HEK293T (cell line): ENCODE measurements at regions not wholly inside any gene's neighbourhood (a gene's known extent, or its start where the extent isn't known, plus 50 kb on each side); places are given as distances from the start of the nearest gene placed in this dataset.

Experiments used
- CTCF ChIA-PET: fragments of 350-600 bp; formaldehyde crosslinking; extraction: SDS; loops from one replicate; lab custom pipeline; 2021; ENCODE audit warnings: antibody characterized with exemption, inconsistent platforms; lab: Yijun Ruan, JAX
- POLR2A ChIA-PET: fragments of 350-600 bp; formaldehyde crosslinking; extraction: SDS; loops from one replicate; lab custom pipeline; 2020; ENCODE audit warnings: antibody characterized with exemption, inconsistent platforms; lab: Yijun Ruan, JAX
- DNase-seq: peaks from one replicate; pipeline ENCODE4 v3.0.0; 2012; ENCODE audit warnings: mixed read lengths; ENCODE audit errors: extremely low spot score
- ARNT ChIP-seq: fragments of 450-650 bp; IDR thresholded peaks from 2 replicates; pipeline ENCODE4 v1.6.1; 2017; ENCODE audit warnings: mild to moderate bottlenecking
- BHLHE40 ChIP-seq: fragments of 450-650 bp; IDR thresholded peaks from 2 replicates; pipeline ENCODE4 v1.6.1; 2016; ENCODE audit warnings: mild to moderate bottlenecking, moderate library complexity, borderline replicate concordance
- CTBP1 ChIP-seq: fragments of 450-650 bp; IDR thresholded peaks from 2 replicates; pipeline ENCODE4 v1.6.1; 2016; ENCODE audit warnings: borderline replicate concordance
- ELF4 ChIP-seq: fragments of 450-650 bp; IDR thresholded peaks from 2 replicates; pipeline ENCODE4 v1.6.1; 2017; ENCODE audit warnings: antibody characterized with exemption
- FOXA1 ChIP-seq: fragments of 450-650 bp; IDR thresholded peaks from 2 replicates; pipeline ENCODE4 v1.6.1; 2016; ENCODE audit warnings: mild to moderate bottlenecking
- FOXK2 ChIP-seq: fragments of 450-650 bp; IDR thresholded peaks from 2 replicates; pipeline ENCODE4 v1.6.1; 2016; ENCODE audit warnings: mild to moderate bottlenecking
- FOXM1 ChIP-seq: fragments of 450-650 bp; IDR thresholded peaks from 2 replicates; pipeline ENCODE4 v1.6.1; 2017; ENCODE audit warnings: mild to moderate bottlenecking, borderline replicate concordance
- HDGF ChIP-seq: fragments of 450-650 bp; IDR thresholded peaks from 2 replicates; pipeline ENCODE4 v1.6.1; 2017; ENCODE audit warnings: antibody characterized with exemption, borderline replicate concordance
- L3MBTL2 ChIP-seq: fragments of 450-650 bp; conservative IDR thresholded peaks from 2 replicates; pipeline ENCODE4 v1.6.1; 2016; ENCODE audit warnings: mild to moderate bottlenecking
- LEF1 ChIP-seq: fragments of 450-650 bp; IDR thresholded peaks from 2 replicates; pipeline ENCODE4 v1.6.1; 2017; ENCODE audit warnings: mild to moderate bottlenecking, borderline replicate concordance
- NFRKB ChIP-seq: fragments of 450-650 bp; IDR thresholded peaks from 2 replicates; pipeline ENCODE4 v1.6.1; 2016; ENCODE audit warnings: mild to moderate bottlenecking, moderate library complexity
- SP1 ChIP-seq: fragments of 450-650 bp; IDR thresholded peaks from 2 replicates; pipeline ENCODE4 v1.6.1; 2017
- SUZ12 ChIP-seq: fragments of 450-650 bp; IDR thresholded peaks from 2 replicates; pipeline ENCODE4 v1.6.1; 2016; ENCODE audit warnings: mild to moderate bottlenecking
- TARDBP ChIP-seq: fragments of 450-650 bp; IDR thresholded peaks from 2 replicates; pipeline ENCODE4 v1.6.1; 2016
- ZNF384 ChIP-seq: fragments of 450-650 bp; IDR thresholded peaks from 2 replicates; pipeline ENCODE4 v1.6.1; 2016
- TF ChIP-seq, protein P1 (sequence below): fragments of 450-650 bp; IDR thresholded peaks from 2 replicates; pipeline ENCODE4 v1.6.1; 2016

GRCh38 chr4:116020141-116020722 lies 906.8 kb upstream of the NDST4 start:
- POLR2A ChIA-PET = no interaction called here
- DNase-seq = no peak
- TF ChIP-seq ELF4 = no peak
- no peak for TF ChIP-seq FOXA1
- no peak for TF ChIP-seq BHLHE40
- no peak for TF ChIP-seq SP1
- TF ChIP-seq HDGF = no peak
- TF ChIP-seq L3MBTL2 = no peak
- TF ChIP-seq LEF1 = no peak
- no peak for TF ChIP-seq TARDBP
- TF ChIP-seq NFRKB = no peak
- no peak for TF ChIP-seq FOXK2
- no peak for TF ChIP-seq ARNT
- CTCF ChIA-PET = no interaction called here

- CTCF ChIA-PET = no interaction called here
- TF ChIP-seq L3MBTL2 = no peak
- TF ChIP-seq SP1 = no peak
- TF ChIP-seq TARDBP = no peak
- POLR2A ChIA-PET = no interaction called here
- DNase-seq = no peak
These were observed 905.4 kb upstream of the NDST4 start for GRCh38 chr4:116018831-116019230.

DNA sequence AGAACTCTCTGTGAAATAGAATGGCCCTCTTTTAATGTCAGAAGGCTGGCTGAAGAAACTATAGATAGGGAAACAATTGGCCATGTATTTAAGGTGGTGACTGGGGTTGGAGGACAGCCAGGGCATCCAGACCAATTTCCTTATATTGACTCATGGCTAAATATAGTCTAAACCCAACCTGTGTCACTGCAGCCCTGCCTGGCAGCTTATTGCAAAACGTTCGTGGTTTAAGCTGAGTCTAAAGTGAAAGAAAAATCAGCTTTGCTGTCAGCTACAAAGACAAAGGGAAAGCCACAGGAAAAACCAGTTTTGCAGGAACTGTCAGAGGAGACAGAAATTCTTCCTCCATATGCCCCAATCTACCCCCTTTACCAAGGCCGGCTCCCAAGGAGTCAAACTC lies 902.8 kb upstream of the NDST4 start:
- no peak for DNase-seq
- ChIA-PET CTCF (no interaction called here), POLR2A (no interaction called here)
- TF ChIP-seq FOXM1 (no peak), BHLHE40 (no peak), FOXA1 (no peak), ARNT (no peak), ZNF384 (no peak), SUZ12 (no peak), SP1 (no peak), ELF4 (no peak)
- TF ChIP-seq, protein P1, sequence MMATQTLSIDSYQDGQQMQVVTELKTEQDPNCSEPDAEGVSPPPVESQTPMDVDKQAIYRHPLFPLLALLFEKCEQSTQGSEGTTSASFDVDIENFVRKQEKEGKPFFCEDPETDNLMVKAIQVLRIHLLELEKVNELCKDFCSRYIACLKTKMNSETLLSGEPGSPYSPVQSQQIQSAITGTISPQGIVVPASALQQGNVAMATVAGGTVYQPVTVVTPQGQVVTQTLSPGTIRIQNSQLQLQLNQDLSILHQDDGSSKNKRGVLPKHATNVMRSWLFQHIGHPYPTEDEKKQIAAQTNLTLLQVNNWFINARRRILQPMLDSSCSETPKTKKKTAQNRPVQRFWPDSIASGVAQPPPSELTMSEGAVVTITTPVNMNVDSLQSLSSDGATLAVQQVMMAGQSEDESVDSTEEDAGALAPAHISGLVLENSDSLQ = no peak

- CTCF ChIA-PET = no interaction called here
- TF ChIP-seq NFRKB (no peak), ARNT (no peak), FOXM1 (no peak), L3MBTL2 (no peak), FOXA1 (no peak), FOXK2 (no peak), SP1 (no peak), BHLHE40 (no peak)
- TF ChIP-seq, protein P1 = no peak
- POLR2A ChIA-PET = no interaction called here
These were observed 902.1 kb upstream of the NDST4 start for GRCh38 chr4:116015549-116015948.

DNA sequence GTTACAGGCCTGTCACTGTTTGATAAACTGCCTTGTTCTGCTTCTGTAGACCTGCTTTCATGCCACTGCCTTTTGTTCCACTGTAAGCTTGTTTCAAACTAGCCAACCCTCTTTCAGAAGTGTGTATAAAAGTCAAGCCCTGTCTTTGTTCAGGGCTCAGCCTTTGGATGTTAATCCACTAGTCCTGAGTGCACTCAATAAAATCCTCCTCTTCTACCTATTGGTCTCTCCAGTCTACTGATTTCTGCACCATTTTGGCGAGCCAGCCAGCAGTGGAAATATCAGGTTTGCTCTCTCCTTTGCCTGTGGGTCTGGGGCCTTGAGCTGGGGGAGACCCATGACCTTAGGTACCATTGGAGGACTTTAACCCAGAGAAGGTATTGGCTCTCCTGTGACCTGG lies 901.6 kb upstream of the NDST4 start:
- no peak for TF ChIP-seq FOXK2
- no peak for TF ChIP-seq FOXA1
- TF ChIP-seq NFRKB = no peak
- TF ChIP-seq, protein P1 = no peak
- no peak for TF ChIP-seq HDGF
- no peak for TF ChIP-seq L3MBTL2
- TF ChIP-seq ARNT = no peak
- CTCF ChIA-PET = no interaction called here
- POLR2A ChIA-PET = no interaction called here
- DNase-seq = no peak

More at GRCh38 chr4:116015549-116015948, 902.1 kb upstream of the NDST4 start:
- no peak for DNase-seq

- no peak for DNase-seq
- ChIA-PET POLR2A (no interaction called here), CTCF (no interaction called here)
- no peak for TF ChIP-seq L3MBTL2
- TF ChIP-seq FOXK2 = no peak
- TF ChIP-seq FOXM1 = no peak
- TF ChIP-seq FOXA1 = no peak
- TF ChIP-seq SUZ12 = no peak
- no peak for TF ChIP-seq LEF1
- TF ChIP-seq, protein P1 = no peak
- TF ChIP-seq NFRKB = no peak
- TF ChIP-seq SP1 = no peak
- TF ChIP-seq ARNT = no peak
- TF ChIP-seq ZNF384 = no peak
- no peak for TF ChIP-seq CTBP1
These were observed 897.5 kb upstream of the NDST4 start for GRCh38 chr4:116010923-116011322.

- no peak for DNase-seq
- TF ChIP-seq SUZ12 (no peak), TARDBP (no peak), FOXK2 (no peak), LEF1 (no peak), CTBP1 (no peak), L3MBTL2 (no peak), FOXA1 (no peak), BHLHE40 (no peak), ELF4 (no peak), ARNT (no peak), NFRKB (no peak), HDGF (no peak)
- TF ChIP-seq, protein P1 = no peak
- ChIA-PET CTCF (no interaction called here), POLR2A (no interaction called here)
These were observed 892.3 kb upstream of the NDST4 start for GRCh38 chr4:116005806-116006088.
